ENCODE measurements at regions not wholly inside any gene's neighbourhood (a gene's known extent, or its start where the extent isn't known, plus 50 kb on each side); places are given as distances from the start of the nearest gene placed in this dataset.
A peak's percentile ranks its signal among the peaks of the same experiment; 100 is the strongest.

DNA sequence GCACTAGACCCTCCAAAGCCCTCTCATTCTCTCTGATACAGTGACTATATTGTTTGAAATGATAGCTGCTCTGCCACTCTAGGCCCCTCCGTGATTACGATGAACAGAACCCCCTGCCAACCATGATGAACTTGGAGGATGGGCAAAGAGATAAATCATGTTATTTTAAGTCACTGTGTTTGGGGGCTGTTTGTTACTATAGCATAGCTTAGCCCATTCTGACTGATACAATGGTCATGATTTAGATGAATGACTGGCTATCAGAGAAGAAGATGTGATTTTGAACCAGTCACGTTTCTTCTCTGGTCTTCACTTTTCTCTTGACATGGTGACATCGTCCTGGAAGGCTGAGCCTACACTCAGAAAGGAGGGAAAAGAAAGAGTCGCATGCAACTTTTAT is 95.4 kb upstream of the HABP2 start:
- H3K4me3 ChIP-seq (ENCODE audit: low read depth, poor library complexity, severe bottlenecking) = no peak overlapping the region
- intact Hi-C loops (cut with DNase I; ENCODE audit: low total_unique reads) = no loop called here
- WGBS, 2 donors = 94 to 97% methylated on average over 5 of the region's 5 CpGs
- no peak for TF ChIP-seq POLR2A (IDR thresholded peaks at IDR 0.05)
- TF ChIP-seq, protein P1, sequence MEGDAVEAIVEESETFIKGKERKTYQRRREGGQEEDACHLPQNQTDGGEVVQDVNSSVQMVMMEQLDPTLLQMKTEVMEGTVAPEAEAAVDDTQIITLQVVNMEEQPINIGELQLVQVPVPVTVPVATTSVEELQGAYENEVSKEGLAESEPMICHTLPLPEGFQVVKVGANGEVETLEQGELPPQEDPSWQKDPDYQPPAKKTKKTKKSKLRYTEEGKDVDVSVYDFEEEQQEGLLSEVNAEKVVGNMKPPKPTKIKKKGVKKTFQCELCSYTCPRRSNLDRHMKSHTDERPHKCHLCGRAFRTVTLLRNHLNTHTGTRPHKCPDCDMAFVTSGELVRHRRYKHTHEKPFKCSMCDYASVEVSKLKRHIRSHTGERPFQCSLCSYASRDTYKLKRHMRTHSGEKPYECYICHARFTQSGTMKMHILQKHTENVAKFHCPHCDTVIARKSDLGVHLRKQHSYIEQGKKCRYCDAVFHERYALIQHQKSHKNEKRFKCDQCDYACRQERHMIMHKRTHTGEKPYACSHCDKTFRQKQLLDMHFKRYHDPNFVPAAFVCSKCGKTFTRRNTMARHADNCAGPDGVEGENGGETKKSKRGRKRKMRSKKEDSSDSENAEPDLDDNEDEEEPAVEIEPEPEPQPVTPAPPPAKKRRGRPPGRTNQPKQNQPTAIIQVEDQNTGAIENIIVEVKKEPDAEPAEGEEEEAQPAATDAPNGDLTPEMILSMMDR (IDR thresholded peaks at IDR 0.05) = no peak
- no peak for DNase-seq (ENCODE audit: low spot score in 2 of 2)

DNA sequence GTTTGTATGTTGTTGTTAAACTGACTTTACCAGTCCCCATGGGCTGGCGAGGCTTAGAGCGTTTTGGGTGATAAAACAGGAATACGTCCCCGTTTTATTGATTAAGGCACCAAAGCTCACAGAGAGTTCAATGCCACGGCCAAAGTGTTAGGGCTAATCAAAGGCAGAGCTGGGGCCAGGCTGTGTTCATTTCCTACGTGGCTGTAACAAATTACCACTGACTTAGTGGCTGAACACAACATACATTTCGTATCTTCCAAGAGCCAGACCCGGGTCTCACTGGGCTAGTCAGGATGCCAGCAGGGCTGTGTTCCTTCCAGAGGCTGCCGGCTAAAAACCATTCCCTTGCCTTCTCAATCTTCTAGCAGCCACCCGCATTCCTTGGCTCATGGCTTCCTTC is 94.4 kb upstream of the HABP2 start:
- no peak for TF ChIP-seq POLR2A (IDR thresholded peaks at IDR 0.05)
- TF ChIP-seq, protein P1 (IDR thresholded peaks at IDR 0.05) = no peak
- DNase-seq (ENCODE audit: low spot score in 2 of 2) = peak in 1 of 2 donors; percentile 59
- no peak overlapping the region for H3K4me3 ChIP-seq (ENCODE audit: low read depth, poor library complexity, severe bottlenecking)
- WGBS, 2 donors = 88 to 90% methylated on average over 10 of the region's 10 CpGs
- intact Hi-C loops (cut with DNase I; ENCODE audit: low total_unique reads) = no loop called here

DNA sequence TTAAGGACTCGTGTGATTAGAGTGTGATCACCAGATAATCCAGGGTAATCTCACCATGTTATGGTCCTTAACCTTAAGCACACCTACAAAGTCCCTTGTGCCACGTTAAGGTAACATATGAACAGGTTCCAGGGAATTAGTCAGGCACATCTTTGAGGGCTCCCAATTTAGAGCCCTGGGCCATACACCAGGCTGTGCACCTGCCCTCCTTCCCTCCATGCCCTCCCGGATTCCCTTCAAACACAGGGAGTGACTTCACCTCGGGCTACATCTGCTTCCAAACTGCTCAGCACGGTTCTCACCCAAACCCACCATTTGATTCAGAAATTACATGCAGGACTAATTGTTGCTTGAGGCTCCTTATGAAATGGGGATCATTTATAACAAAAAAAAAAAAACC is 93.9 kb upstream of the HABP2 start:
- H3K4me3 ChIP-seq (ENCODE audit: low read depth, poor library complexity, severe bottlenecking) = no peak overlapping the region

DNA sequence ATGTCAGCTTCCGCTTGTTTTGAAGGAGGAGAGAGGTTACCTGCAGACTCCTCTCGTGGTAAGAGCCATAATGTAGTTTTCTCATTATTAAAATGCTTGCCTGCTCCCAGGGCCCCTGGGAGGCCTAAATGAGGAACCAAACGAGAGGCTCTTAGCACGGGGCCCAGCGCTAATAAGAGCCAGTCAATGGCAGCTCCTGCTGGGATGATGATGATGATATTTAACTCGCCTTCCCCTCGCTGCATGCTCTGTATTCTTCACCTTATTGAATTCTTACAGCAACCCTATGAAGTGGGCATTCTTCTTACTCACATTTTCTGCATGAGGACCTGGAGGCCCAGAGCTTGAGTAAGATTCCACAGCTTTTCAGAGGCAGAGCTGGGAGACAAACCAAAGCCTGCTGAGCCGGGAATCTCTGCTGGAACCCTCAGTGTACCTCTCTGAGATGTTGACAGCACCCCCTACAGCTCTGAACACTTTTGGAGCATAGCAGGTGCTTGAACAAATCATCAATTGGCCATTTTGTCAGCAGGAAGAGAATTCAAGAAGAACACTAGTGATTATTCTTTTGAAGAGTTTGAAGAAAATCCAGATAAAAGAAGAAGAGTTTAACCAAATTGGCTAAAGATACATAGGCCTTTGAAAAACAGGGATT is 93.1 kb upstream of the HABP2 start:
- 89% methylated on average over 8 of the region's 8 CpGs for WGBS, 2 donors
- TF ChIP-seq, protein P1 (IDR thresholded peaks at IDR 0.05) = no peak
- TF ChIP-seq POLR2A (IDR thresholded peaks at IDR 0.05) = no peak
- peak in 1 of 2 donors; percentile 42 for DNase-seq (ENCODE audit: low spot score in 2 of 2)
- no peak overlapping the region for H3K4me3 ChIP-seq (ENCODE audit: low read depth, poor library complexity, severe bottlenecking)
- intact Hi-C loops (cut with DNase I; ENCODE audit: low total_unique reads) = no loop called here

More for the DNA sequence above, 93.9 kb upstream of the HABP2 start:
- 63 to 69% methylated on average over 5 of the region's 5 CpGs for WGBS, 2 donors
- peak in 1 of 2 donors; percentile 32 for DNase-seq (ENCODE audit: low spot score in 2 of 2)
- no peak for TF ChIP-seq POLR2A (IDR thresholded peaks at IDR 0.05)
- TF ChIP-seq, protein P1 (IDR thresholded peaks at IDR 0.05) = no peak
- intact Hi-C loops (cut with DNase I; ENCODE audit: low total_unique reads) = no loop called here

DNA sequence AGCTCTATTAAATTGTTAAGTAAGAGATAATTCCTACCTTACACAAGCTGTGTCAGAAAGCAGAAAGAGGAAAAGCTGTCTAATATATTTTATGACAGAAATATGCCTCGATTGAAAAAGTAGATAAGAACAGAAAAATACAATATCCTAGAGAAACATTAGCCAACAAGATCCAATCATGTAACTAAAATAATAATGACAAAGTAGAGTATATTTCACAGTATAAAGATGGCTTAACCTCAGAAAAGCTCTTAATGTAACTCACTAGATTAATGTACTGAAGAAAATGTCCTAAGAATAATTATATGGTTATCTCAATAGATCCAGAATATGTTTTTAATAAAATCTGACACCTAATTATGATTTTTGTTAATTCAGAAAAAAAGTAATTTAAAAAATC is 89.8 kb upstream of the HABP2 start:
- 29 to 36% methylated on average over 1 of the region's 1 CpG for WGBS, 2 donors
- DNase-seq (ENCODE audit: low spot score in 2 of 2) = no peak
- TF ChIP-seq POLR2A (IDR thresholded peaks at IDR 0.05) = no peak
- TF ChIP-seq, protein P1 (IDR thresholded peaks at IDR 0.05) = no peak

DNA sequence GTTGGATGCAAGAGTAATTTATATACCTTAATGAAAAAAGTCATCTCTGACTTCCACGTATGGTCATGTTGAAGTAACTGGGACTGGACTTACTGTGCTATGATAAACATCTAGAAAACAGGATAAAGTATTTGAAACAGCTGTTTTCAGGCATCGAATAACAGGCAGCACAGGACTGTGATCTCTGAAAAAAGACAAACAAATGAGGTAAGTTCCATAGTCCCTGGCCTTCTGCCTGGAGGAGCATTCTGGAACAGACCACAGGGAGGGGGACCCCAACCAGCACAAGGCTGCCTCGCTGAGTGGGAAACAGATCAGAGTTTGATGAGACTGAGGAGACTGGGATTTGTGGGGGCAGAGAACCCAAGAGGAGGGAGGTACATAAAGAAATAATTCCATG is 89.1 kb upstream of the HABP2 start:
- no peak overlapping the region for H3K4me3 ChIP-seq (ENCODE audit: low read depth, poor library complexity, severe bottlenecking)
- WGBS, 2 donors = 26% methylated on average over 3 of the region's 3 CpGs
- no peak for DNase-seq (ENCODE audit: low spot score in 2 of 2)
- intact Hi-C loops (cut with DNase I; ENCODE audit: low total_unique reads) = no loop called here
- no peak for TF ChIP-seq POLR2A (IDR thresholded peaks at IDR 0.05)
- TF ChIP-seq, protein P1 (IDR thresholded peaks at IDR 0.05) = no peak

More for the DNA sequence above, 89.8 kb upstream of the HABP2 start:
- no peak overlapping the region for H3K4me3 ChIP-seq (ENCODE audit: low read depth, poor library complexity, severe bottlenecking)
- intact Hi-C loops (cut with DNase I; ENCODE audit: low total_unique reads) = no loop called here

Data from lower leg skin (tissue), 4 donors.